Panc1 (cell line): ENCODE measurements at regions not wholly inside any gene's neighbourhood (a gene's known extent, or its start where the extent isn't known, plus 50 kb on each side); places are given as distances from the start of the nearest gene placed in this dataset.

ENCODE experiments used
- ATAC-seq: fragments of 200-7000 bp; cut with Tn5 transposase; 2 replicates; pipeline ENCODE4 v1.9.1; 2020; ENCODE audit warnings: mild to moderate bottlenecking, moderate library complexity
- BruUV-seq: library from RNA; stranded (reverse); fragments of 400-500 nt; replicated peaks from 2 replicates; lab custom pipeline; 2021; lab: Mats Ljungman, UMichigan
- CTCF ChIA-PET: fragments of 300-600 bp; sonication (Branson Sonifier 250); formaldehyde crosslinking; loops from one replicate; lab custom pipeline; 2022; ENCODE audit warnings: antibody characterized with exemption; lab: Charles Lee
- POLR2A ChIA-PET: fragments of 300-600 bp; sonication (Branson Sonifier 250); formaldehyde crosslinking; loops from one replicate; lab custom pipeline; 2022; ENCODE audit warnings: antibody characterized with exemption; lab: Charles Lee
- DNase-seq: peaks from one replicate; pipeline ENCODE4 v3.0.0-alpha.2; 2010; ENCODE audit warnings: low read depth, low spot score
- H3K27ac ChIP-seq: 2 replicates; pipeline ENCODE4 v1.5.1; 2011; ENCODE audit warnings: mild to moderate bottlenecking, low read length, inconsistent platforms
- H3K27me3 ChIP-seq: fragments of 200-500 bp; sonication (Bioruptor generic); 2 replicates; pipeline ENCODE4 v1.6.0; 2014; ENCODE audit warnings: low read length, inconsistent platforms; ENCODE audit not compliant: control insufficient read depth, insufficient read depth
- H3K36me3 ChIP-seq: fragments of 200-500 bp; sonication (Bioruptor generic); 2 replicates; pipeline ENCODE4 v1.5.1; 2014; ENCODE audit warnings: inconsistent platforms, mild to moderate bottlenecking, low read length, moderate library complexity; ENCODE audit not compliant: control insufficient read depth, insufficient read depth
- H3K4me1 ChIP-seq: 2 replicates; pipeline ENCODE4 v1.5.1; 2011; ENCODE audit warnings: inconsistent platforms, mild to moderate bottlenecking, low read length, moderate library complexity; ENCODE audit not compliant: control insufficient read depth, insufficient read depth
- H3K4me3 ChIP-seq, 2 experiments: 2 replicates each; pipeline ENCODE4 v1.5.1; 2011 to 2012; ENCODE audit warnings: low read depth in 2 of 2, low read length in 2 of 2, mild to moderate bottlenecking in 2 of 2, inconsistent platforms in 1 of 2, moderate library complexity in 1 of 2
- H3K9me3 ChIP-seq: fragments of 200-500 bp; sonication (Bioruptor generic); 2 replicates; pipeline ENCODE4 v1.5.1; 2014; ENCODE audit warnings: low read depth, mild to moderate bottlenecking, inconsistent platforms, low read length, moderate library complexity; ENCODE audit not compliant: control insufficient read depth, insufficient read depth
- CTCF ChIP-seq: fragments of 450-650 bp; IDR thresholded peaks from 2 replicates; pipeline ENCODE4 v1.5.1; 2017; ENCODE audit warnings: mild to moderate bottlenecking
- POLR2AphosphoS5 ChIP-seq: IDR thresholded peaks from 2 replicates; pipeline ENCODE4 v1.6.1; 2012; ENCODE audit warnings: mild to moderate bottlenecking, low read depth, low read length, moderate library complexity
- SIN3A ChIP-seq: IDR thresholded peaks from 2 replicates; pipeline ENCODE4 v1.6.1; 2012; ENCODE audit warnings: low read depth, mild to moderate bottlenecking, low read length, moderate library complexity, borderline replicate concordance; ENCODE audit not compliant: insufficient read depth
- TCF7L2 ChIP-seq: IDR thresholded peaks from 2 replicates; pipeline ENCODE4 v1.6.1; 2011; ENCODE audit warnings: mild to moderate bottlenecking, low read depth, low read length, inconsistent platforms
- in situ Hi-C: cut with HindIII; loops from 2 replicates; pipeline ENCODE4 v1.10.0; 2016; ENCODE audit warnings: low sequenced_read_pairs, low pct_unique_long_range_greater_than_20kb
- intact Hi-C: fragments of 100-400 bp; cut with micrococcal nuclease; formaldehyde crosslinking; loops from one replicate; pipeline ENCODE4 v1.10.0; 2022; ENCODE audit not compliant: unreplicated experiment
- TF ChIP-seq, protein P1 (sequence below), 2 experiments: IDR thresholded peaks; 2 replicates each; pipeline ENCODE4 v1.6.1; 2011 to 2012; ENCODE audit warnings: low read depth in 2 of 2, control low read depth in 1 of 2, low read length in 1 of 2, mild to moderate bottlenecking in 1 of 2, moderate library complexity in 1 of 2; ENCODE audit not compliant: insufficient read depth in 1 of 2

DNA sequence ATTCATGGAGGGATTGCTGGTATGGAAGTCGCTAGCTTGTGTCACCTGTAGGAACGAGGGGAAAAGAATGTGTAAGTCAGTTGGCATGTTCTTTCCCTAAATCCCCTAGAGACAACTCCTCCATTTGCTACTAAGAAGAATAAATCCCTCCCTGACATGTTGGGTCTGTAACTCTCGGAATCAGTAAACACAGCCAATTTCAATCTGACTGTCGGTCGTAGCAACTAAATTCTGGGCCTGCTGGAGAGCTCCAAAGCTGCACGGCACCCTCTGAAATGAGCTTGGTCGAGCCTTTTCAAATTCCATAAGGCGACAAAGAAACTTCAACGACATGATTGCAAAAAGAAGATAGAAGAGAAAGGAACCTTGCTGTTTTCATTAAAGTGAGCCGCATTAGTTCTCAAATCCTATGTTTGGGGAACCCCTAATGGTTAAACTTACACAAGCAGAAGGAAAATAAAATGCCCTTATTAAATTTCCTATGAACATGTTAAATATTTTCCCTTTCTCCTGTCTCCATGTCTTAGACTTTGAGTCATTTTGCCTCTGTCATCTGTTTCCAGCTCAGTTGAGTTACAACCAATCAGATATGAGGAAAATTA, 735.8 kb upstream of the WWC1 start:
- intact Hi-C loops (no loop called here), in situ Hi-C loops (no loop called here)
- H3K4me3 ChIP-seq: no peak overlapping the region
- TF ChIP-seq POLR2AphosphoS5 (no peak), SIN3A (no peak), CTCF (no peak), TCF7L2 (no peak)
- TF ChIP-seq, protein P1, sequence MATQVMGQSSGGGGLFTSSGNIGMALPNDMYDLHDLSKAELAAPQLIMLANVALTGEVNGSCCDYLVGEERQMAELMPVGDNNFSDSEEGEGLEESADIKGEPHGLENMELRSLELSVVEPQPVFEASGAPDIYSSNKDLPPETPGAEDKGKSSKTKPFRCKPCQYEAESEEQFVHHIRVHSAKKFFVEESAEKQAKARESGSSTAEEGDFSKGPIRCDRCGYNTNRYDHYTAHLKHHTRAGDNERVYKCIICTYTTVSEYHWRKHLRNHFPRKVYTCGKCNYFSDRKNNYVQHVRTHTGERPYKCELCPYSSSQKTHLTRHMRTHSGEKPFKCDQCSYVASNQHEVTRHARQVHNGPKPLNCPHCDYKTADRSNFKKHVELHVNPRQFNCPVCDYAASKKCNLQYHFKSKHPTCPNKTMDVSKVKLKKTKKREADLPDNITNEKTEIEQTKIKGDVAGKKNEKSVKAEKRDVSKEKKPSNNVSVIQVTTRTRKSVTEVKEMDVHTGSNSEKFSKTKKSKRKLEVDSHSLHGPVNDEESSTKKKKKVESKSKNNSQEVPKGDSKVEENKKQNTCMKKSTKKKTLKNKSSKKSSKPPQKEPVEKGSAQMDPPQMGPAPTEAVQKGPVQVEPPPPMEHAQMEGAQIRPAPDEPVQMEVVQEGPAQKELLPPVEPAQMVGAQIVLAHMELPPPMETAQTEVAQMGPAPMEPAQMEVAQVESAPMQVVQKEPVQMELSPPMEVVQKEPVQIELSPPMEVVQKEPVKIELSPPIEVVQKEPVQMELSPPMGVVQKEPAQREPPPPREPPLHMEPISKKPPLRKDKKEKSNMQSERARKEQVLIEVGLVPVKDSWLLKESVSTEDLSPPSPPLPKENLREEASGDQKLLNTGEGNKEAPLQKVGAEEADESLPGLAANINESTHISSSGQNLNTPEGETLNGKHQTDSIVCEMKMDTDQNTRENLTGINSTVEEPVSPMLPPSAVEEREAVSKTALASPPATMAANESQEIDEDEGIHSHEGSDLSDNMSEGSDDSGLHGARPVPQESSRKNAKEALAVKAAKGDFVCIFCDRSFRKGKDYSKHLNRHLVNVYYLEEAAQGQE (IDR thresholded peaks at IDR 0.05; ENCODE audit: insufficient read depth in 1 of 2, low read depth in 2 of 2, low read length in 1 of 2): no peak
- ChIA-PET CTCF (interaction anchor here (0.6 kb wide), 1 partner anchor 666 kb away, joined by 3 read pairs; no protein-coding TSS in a partner anchor), POLR2A (no interaction called here)
- H3K4me1 ChIP-seq: no peaks in the 10 kb centered on the region
- no TSS peak for BruUV-seq
- H3K27me3 ChIP-seq: no peaks in the 10 kb centered on the region
- no peaks in the 10 kb centered on the region for H3K9me3 ChIP-seq
- ATAC-seq: no peak
- no peak overlapping the region for H3K27ac ChIP-seq
- no peak for DNase-seq
- H3K36me3 ChIP-seq: no peaks in the 10 kb centered on the region

- intact Hi-C loops: no loop called here
- no peaks in the 10 kb centered on the region for H3K4me1 ChIP-seq
- in situ Hi-C loops: no loop called here
- TF ChIP-seq, protein P1 (IDR thresholded peaks at IDR 0.05; ENCODE audit: insufficient read depth in 1 of 2, low read depth in 2 of 2, low read length in 1 of 2): no peak
- ChIA-PET POLR2A (no interaction called here), CTCF (no interaction called here)
- DNase-seq (no peak), ATAC-seq (no peak)
- no peaks in the 10 kb centered on the region for H3K9me3 ChIP-seq
- H3K27ac ChIP-seq: no peak overlapping the region
- H3K36me3 ChIP-seq: no peaks in the 10 kb centered on the region
- no peak overlapping the region for H3K4me3 ChIP-seq
- H3K27me3 ChIP-seq: no peaks in the 10 kb centered on the region
- no TSS peak for BruUV-seq
Measured at GRCh38 chr5:167557359-167557758, 734.1 kb upstream of the WWC1 start.
